ENCODE measurements at regions not wholly inside any gene's neighbourhood (a gene's known extent, or its start where the extent isn't known, plus 50 kb on each side); places are given as distances from the start of the nearest gene placed in this dataset.

GRCh38 chr21:38675182-38675824, 130.4 kb upstream of the ETS2 start:
- TF ChIP-seq CTCF (IDR thresholded peaks at IDR 0.05; ENCODE audit: insufficient read depth, low read length) = no peak
- no peak for DNase-seq (ENCODE audit: low read depth)
- H3K4me3 ChIP-seq (ENCODE audit: low read depth, low read length) = no peak overlapping the region

- no peak for TF ChIP-seq CTCF (IDR thresholded peaks at IDR 0.05; ENCODE audit: insufficient read depth, low read length)
- no peak overlapping the region for H3K4me3 ChIP-seq (ENCODE audit: low read depth, low read length)
Measured at GRCh38 chr21:38678827-38679226, 126.9 kb upstream of the ETS2 start.

GRCh38 chr21:38679534-38679933, 126.2 kb upstream of the ETS2 start:
- peak; percentile 74 for DNase-seq (ENCODE audit: low read depth)

More at GRCh38 chr21:38678827-38679226, 126.9 kb upstream of the ETS2 start:
- no peak for DNase-seq (ENCODE audit: low read depth)

GRCh38 chr21:38680401-38680800, 125.3 kb upstream of the ETS2 start:
- no peak overlapping the region for H3K4me3 ChIP-seq (ENCODE audit: low read depth, low read length)
- no peak for TF ChIP-seq CTCF (IDR thresholded peaks at IDR 0.05; ENCODE audit: insufficient read depth, low read length)
- DNase-seq (ENCODE audit: low read depth) = no peak

More at GRCh38 chr21:38679534-38679933, 126.2 kb upstream of the ETS2 start:
- no peak overlapping the region for H3K4me3 ChIP-seq (ENCODE audit: low read depth, low read length)
- no peak for TF ChIP-seq CTCF (IDR thresholded peaks at IDR 0.05; ENCODE audit: insufficient read depth, low read length)

GRCh38 chr21:38683222-38683621, 122.5 kb upstream of the ETS2 start:
- DNase-seq (ENCODE audit: low read depth) = no peak
- no peak overlapping the region for H3K4me3 ChIP-seq (ENCODE audit: low read depth, low read length)
- no peak for TF ChIP-seq CTCF (IDR thresholded peaks at IDR 0.05; ENCODE audit: insufficient read depth, low read length)

- TF ChIP-seq CTCF (IDR thresholded peaks at IDR 0.05; ENCODE audit: insufficient read depth, low read length) = no peak
- no peak for DNase-seq (ENCODE audit: low read depth)
- no peak overlapping the region for H3K4me3 ChIP-seq (ENCODE audit: low read depth, low read length)
Measured at GRCh38 chr21:38688068-38688467, 117.7 kb upstream of the ETS2 start.

- no peak for TF ChIP-seq CTCF (IDR thresholded peaks at IDR 0.05; ENCODE audit: insufficient read depth, low read length)
- peak; percentile 79 for DNase-seq (ENCODE audit: low read depth)
- H3K4me3 ChIP-seq (ENCODE audit: low read depth, low read length) = no peak overlapping the region
Measured at GRCh38 chr21:38691631-38692030, 114.1 kb upstream of the ETS2 start.

Data from fibroblast of the aortic adventitia (primary cell).